ENCODE measurements at regions not wholly inside any gene's neighbourhood (a gene's known extent, or its start where the extent isn't known, plus 50 kb on each side); places are given as distances from the start of the nearest gene placed in this dataset.

DNA sequence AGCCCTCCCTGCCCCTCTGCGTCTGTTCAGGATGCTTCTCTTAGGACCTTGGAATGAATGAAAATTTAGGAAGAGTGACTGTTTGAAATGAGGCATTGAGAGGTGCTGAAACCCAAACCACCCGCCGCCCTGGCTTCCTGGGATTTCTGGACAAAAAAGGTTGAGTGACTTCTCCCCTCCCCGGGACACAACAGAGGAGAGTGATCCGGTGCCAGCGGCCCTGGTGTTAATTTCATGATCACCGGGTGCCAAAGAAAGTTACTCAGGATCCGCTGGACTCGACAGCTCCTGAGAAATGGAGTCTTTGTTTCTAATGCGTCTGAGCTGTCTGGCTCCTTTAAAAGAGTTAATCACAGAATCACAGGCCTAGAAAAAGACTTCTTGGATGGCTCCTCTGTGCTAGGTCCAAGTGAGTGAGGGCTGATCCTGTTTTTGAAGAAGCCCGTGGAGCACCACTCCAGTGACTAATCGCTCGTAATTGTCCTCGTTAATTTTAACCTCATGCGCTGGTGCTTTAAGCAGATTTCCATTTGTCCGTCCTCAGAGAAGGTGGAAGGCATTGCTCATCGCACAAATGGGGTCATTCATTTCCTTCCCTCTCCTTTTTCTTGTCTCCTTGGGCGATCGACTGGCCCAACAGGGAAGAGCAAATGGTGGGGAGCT, 144.4 kb upstream of the ZFHX3 start:
- WGBS, result 87% methylated on average over 19 of the region's 19 CpGs

GRCh38 chr16:73191660-73192046, 143.7 kb upstream of the ZFHX3 start:
- Histone ChIP-seq H3K4me3 (ENCODE audit: low read length) (no peak overlapping the region), H3K9me3 (ENCODE audit: insufficient read depth, low read depth, low read length) (no peaks in the 10 kb centered on the region), H3K9ac (ENCODE audit: low read depth, low read length) (no peak overlapping the region), H3K4me1 (ENCODE audit: insufficient read depth, low read length) (0 out of 2 replicates have a peak, but pooled peaks cover 3% of the 10 kb centered on the region), H3K36me3 (ENCODE audit: insufficient read depth, low read length) (no peaks in the 10 kb centered on the region), H3K27ac (ENCODE audit: low read depth, low read length) (no peak overlapping the region), H3K27me3 (ENCODE audit: insufficient read depth, low read length) (peaks cover 2% of the 10 kb centered on the region; the same call in 1 of the 2 replicates)
- WGBS, result 72% methylated on average over 8 of the region's 8 CpGs

More for the DNA sequence above, 144.4 kb upstream of the ZFHX3 start:
- H3K4me1 ChIP-seq (ENCODE audit: insufficient read depth, low read length), result 0 out of 2 replicates have a peak, but pooled peaks cover 3% of the 10 kb centered on the region
- H3K4me3 ChIP-seq (ENCODE audit: low read length), result no peak overlapping the region
- peaks cover 2% of the 10 kb centered on the region; the same call in 1 of the 2 replicates for H3K27me3 ChIP-seq (ENCODE audit: insufficient read depth, low read length)
- no peak overlapping the region for H3K27ac ChIP-seq (ENCODE audit: low read depth, low read length)
- no peaks in the 10 kb centered on the region for H3K9me3 ChIP-seq (ENCODE audit: insufficient read depth, low read depth, low read length)
- H3K9ac ChIP-seq (ENCODE audit: low read depth, low read length), result no peak overlapping the region
- no peaks in the 10 kb centered on the region for H3K36me3 ChIP-seq (ENCODE audit: insufficient read depth, low read length)

DNA sequence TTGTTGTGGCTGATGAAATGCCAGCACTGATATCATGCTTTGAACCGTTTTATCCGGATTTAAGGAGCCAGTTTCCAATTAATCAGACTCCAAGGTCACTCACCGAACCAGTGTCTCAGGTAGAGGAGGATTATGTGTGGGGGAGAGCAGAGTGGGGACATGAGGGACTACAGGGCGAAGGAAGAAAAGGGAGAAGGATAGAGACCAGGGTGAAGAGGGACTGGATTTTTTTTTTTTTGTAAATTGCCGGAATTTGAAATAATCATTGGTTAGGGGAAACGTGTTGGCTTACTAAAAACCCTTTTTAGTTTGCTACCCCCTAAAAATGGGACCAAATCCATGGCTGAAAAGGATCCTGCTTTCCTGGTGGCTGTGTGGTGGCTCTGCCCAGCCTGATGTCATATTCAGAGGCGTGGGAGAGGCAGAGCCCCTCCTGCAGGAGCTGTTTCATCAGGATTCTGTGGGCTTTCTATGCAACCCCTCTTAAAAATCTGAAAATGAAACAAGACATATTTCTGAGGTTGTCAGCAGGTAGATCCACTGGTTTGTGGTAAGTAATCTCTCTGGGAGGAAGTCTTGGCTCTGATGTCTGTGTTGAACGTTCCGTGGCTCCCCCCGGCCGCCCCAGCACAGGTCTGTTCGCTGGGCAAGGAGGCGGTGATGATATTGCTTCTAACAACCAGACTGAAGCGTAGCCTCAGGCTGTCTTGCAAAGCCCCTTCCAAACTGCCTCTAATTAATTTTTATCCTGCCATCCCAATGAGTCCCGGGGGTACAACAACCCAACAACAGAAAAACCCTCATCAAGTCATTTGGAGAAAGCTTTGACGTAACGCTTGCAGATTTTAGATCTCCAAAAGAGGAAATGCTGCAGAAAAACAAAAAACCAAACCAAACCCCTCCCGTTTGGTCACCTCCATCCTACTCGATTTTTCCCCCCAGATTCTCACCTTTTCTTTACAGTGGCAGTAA, 143.0 kb upstream of the ZFHX3 start:
- H3K4me1 ChIP-seq (ENCODE audit: insufficient read depth, low read length), result 0 out of 2 replicates have a peak, but pooled peaks cover 3% of the 10 kb centered on the region
- H3K9me3 ChIP-seq (ENCODE audit: insufficient read depth, low read depth, low read length), result no peaks in the 10 kb centered on the region
- H3K27me3 ChIP-seq (ENCODE audit: insufficient read depth, low read length), result peaks cover 2% of the 10 kb centered on the region; the same call in 1 of the 2 replicates
- WGBS, result 90% methylated on average over 19 of the region's 19 CpGs
- H3K36me3 ChIP-seq (ENCODE audit: insufficient read depth, low read length), result no peaks in the 10 kb centered on the region
- no peak overlapping the region for H3K27ac ChIP-seq (ENCODE audit: low read depth, low read length)
- H3K9ac ChIP-seq (ENCODE audit: low read depth, low read length), result no peak overlapping the region
- no peak overlapping the region for H3K4me3 ChIP-seq (ENCODE audit: low read length)

GRCh38 chr16:73190256-73190655, 142.3 kb upstream of the ZFHX3 start:
- WGBS, result 91% methylated on average over 1 of the region's 2 CpGs
- H3K4me1 ChIP-seq (ENCODE audit: insufficient read depth, low read length), result 0 out of 2 replicates have a peak, but pooled peaks cover 3% of the 10 kb centered on the region
- no peaks in the 10 kb centered on the region for H3K36me3 ChIP-seq (ENCODE audit: insufficient read depth, low read length)
- H3K27ac ChIP-seq (ENCODE audit: low read depth, low read length), result no peak overlapping the region
- H3K9me3 ChIP-seq (ENCODE audit: insufficient read depth, low read depth, low read length), result no peaks in the 10 kb centered on the region
- H3K4me3 ChIP-seq (ENCODE audit: low read length), result no peak overlapping the region
- H3K9ac ChIP-seq (ENCODE audit: low read depth, low read length), result no peak overlapping the region
- H3K27me3 ChIP-seq (ENCODE audit: insufficient read depth, low read length), result no peaks in the 10 kb centered on the region

GRCh38 chr16:73189136-73189535, 141.2 kb upstream of the ZFHX3 start:
- H3K9me3 ChIP-seq (ENCODE audit: insufficient read depth, low read depth, low read length), result no peaks in the 10 kb centered on the region
- H3K27ac ChIP-seq (ENCODE audit: low read depth, low read length), result no peak overlapping the region
- no peak overlapping the region for H3K9ac ChIP-seq (ENCODE audit: low read depth, low read length)
- H3K36me3 ChIP-seq (ENCODE audit: insufficient read depth, low read length), result no peaks in the 10 kb centered on the region
- H3K4me3 ChIP-seq (ENCODE audit: low read length), result no peak overlapping the region
- WGBS, result 90% methylated on average over 13 of the region's 13 CpGs
- H3K4me1 ChIP-seq (ENCODE audit: insufficient read depth, low read length), result 0 out of 2 replicates have a peak, but pooled peaks cover 3% of the 10 kb centered on the region
- H3K27me3 ChIP-seq (ENCODE audit: insufficient read depth, low read length), result no peaks in the 10 kb centered on the region

DNA sequence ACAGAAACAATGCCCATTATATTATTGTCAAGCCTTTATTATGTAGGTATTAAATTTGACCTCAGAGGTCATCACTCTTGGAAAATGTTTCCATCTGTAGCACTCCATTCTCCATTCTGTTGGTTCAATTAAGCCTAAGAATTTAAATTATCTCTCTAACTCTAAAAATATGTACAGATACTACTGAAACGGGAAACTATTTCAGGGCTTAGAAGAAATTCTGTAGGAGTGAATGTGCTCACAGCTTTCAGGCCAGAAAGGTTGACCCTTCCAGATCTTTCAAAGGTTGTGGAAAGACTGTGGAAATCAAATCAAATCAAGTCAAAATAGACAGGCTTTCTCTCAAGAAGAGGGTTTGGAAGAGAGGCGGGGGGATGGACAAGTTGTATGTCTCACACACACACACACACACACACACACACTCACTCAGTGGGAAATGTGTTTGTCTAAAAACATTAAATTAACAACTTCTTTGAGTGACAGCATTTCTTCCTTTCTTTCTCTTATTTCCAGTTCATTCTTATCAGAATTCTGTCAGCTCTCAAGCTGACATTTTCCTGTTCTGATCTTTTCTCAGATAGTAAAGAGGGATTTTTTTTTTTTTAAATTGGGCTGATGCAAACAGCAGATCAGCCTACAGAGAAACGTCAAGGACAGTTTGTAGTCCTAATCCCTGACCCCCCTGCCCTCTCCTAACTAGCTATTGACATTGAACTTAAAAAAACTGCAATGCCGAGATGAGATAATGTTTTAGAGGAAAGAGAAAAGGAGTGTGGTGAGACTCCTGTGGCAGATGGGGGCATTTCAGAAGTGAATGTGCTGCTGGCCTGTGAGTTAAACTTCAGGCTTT, 139.0 kb upstream of the ZFHX3 start:
- no peaks in the 10 kb centered on the region for H3K4me1 ChIP-seq (ENCODE audit: insufficient read depth, low read length)
- H3K27ac ChIP-seq (ENCODE audit: low read depth, low read length), result no peak overlapping the region
- H3K9me3 ChIP-seq (ENCODE audit: insufficient read depth, low read depth, low read length), result no peaks in the 10 kb centered on the region
- H3K4me3 ChIP-seq (ENCODE audit: low read length), result no peak overlapping the region
- no peaks in the 10 kb centered on the region for H3K36me3 ChIP-seq (ENCODE audit: insufficient read depth, low read length)
- 60% methylated on average over 3 of the region's 4 CpGs for WGBS
- no peaks in the 10 kb centered on the region for H3K27me3 ChIP-seq (ENCODE audit: insufficient read depth, low read length)
- no peak overlapping the region for H3K9ac ChIP-seq (ENCODE audit: low read depth, low read length)

GRCh38 chr16:73185737-73186136, 137.8 kb upstream of the ZFHX3 start:
- 95% methylated on average over 11 of the region's 11 CpGs for WGBS
- no peak overlapping the region for H3K27ac ChIP-seq (ENCODE audit: low read depth, low read length)
- no peaks in the 10 kb centered on the region for H3K36me3 ChIP-seq (ENCODE audit: insufficient read depth, low read length)
- H3K9me3 ChIP-seq (ENCODE audit: insufficient read depth, low read depth, low read length), result no peaks in the 10 kb centered on the region
- no peak overlapping the region for H3K9ac ChIP-seq (ENCODE audit: low read depth, low read length)
- no peaks in the 10 kb centered on the region for H3K27me3 ChIP-seq (ENCODE audit: insufficient read depth, low read length)
- no peak overlapping the region for H3K4me3 ChIP-seq (ENCODE audit: low read length)
- no peaks in the 10 kb centered on the region for H3K4me1 ChIP-seq (ENCODE audit: insufficient read depth, low read length)

- Histone ChIP-seq H3K27me3 (ENCODE audit: insufficient read depth, low read length) (no peaks in the 10 kb centered on the region), H3K27ac (ENCODE audit: low read depth, low read length) (no peak overlapping the region), H3K4me1 (ENCODE audit: insufficient read depth, low read length) (no peaks in the 10 kb centered on the region), H3K36me3 (ENCODE audit: insufficient read depth, low read length) (no peaks in the 10 kb centered on the region), H3K4me3 (ENCODE audit: low read length) (no peak overlapping the region), H3K9me3 (ENCODE audit: insufficient read depth, low read depth, low read length) (no peaks in the 10 kb centered on the region), H3K9ac (ENCODE audit: low read depth, low read length) (no peak overlapping the region)
- 88% methylated on average over 17 of the region's 17 CpGs for WGBS
Observed at GRCh38 chr16:73183611-73184092, 135.7 kb upstream of the ZFHX3 start.

DNA sequence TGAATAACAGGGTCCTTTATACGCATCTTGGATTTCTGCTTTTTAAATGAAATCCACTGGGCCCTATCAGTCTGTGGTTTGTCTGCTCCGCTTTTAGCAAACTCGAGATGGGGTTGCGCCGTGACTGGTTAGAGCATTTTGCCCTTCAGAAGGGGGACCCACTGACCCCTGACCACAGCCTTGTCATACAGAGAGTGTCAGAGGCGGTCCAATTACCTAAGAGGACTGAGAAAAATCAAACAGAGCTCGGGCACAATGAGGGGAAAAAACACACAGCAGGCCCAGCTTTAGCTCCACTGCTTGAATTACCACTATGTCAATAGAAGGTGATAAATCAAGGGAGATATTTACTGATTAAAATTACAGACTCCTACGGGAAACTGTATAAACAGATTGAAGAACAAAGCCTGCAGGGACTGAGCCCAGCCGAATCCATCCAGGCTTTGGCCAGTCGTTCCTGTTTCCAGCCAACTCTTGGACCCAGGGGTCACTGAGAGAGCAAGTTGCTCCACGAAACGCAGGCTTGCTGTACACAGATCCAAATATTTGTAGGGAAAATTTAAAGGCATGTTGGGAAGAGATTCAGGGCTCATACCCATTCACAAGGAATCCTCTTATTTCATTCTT, 131.9 kb upstream of the ZFHX3 start:
- Histone ChIP-seq H3K36me3 (ENCODE audit: insufficient read depth, low read length) (no peaks in the 10 kb centered on the region), H3K27me3 (ENCODE audit: insufficient read depth, low read length) (no peaks in the 10 kb centered on the region), H3K4me3 (ENCODE audit: low read length) (no peak overlapping the region), H3K27ac (ENCODE audit: low read depth, low read length) (no peak overlapping the region), H3K9ac (ENCODE audit: low read depth, low read length) (no peak overlapping the region), H3K4me1 (ENCODE audit: insufficient read depth, low read length) (peaks cover 6% of the 10 kb centered on the region; the same call in 1 of the 2 replicates), H3K9me3 (ENCODE audit: insufficient read depth, low read depth, low read length) (no peaks in the 10 kb centered on the region)
- WGBS, result 86% methylated on average over 12 of the region's 12 CpGs

GRCh38 chr16:73177729-73178295, 129.9 kb upstream of the ZFHX3 start:
- no peak overlapping the region for H3K9ac ChIP-seq (ENCODE audit: low read depth, low read length)
- H3K27me3 ChIP-seq (ENCODE audit: insufficient read depth, low read length), result 0 out of 2 replicates have a peak, but pooled peaks cover 3% of the 10 kb centered on the region
- no peak overlapping the region for H3K27ac ChIP-seq (ENCODE audit: low read depth, low read length)
- H3K4me3 ChIP-seq (ENCODE audit: low read length), result no peak overlapping the region
- H3K36me3 ChIP-seq (ENCODE audit: insufficient read depth, low read length), result no peaks in the 10 kb centered on the region
- H3K4me1 ChIP-seq (ENCODE audit: insufficient read depth, low read length), result peaks cover 15% of the 10 kb centered on the region
- 72% methylated on average over 8 of the region's 8 CpGs for WGBS
- H3K9me3 ChIP-seq (ENCODE audit: insufficient read depth, low read depth, low read length), result no peaks in the 10 kb centered on the region
